ENCODE measurements at regions not wholly inside any gene's neighbourhood (a gene's known extent, or its start where the extent isn't known, plus 50 kb on each side); places are given as distances from the start of the nearest gene placed in this dataset.

DNA sequence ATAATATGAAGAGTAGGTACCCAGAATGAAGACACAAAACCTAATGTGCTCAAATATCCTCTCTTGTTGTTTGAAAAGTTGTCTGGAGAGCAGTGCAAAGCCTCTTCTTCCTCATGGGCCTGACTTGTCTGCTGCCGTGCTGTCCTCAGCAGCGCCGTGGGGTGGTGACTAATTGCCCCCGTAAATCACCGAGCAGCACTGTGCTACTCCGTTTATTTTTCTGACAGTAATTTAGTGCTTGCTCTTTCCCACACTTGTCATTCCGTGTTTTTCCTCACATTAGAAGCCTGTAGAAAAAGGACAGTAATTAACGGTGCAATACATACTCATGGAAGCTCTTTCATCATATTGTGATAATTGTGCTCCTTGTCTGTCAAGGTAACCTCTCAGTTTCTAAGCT is 114.8 kb upstream of the BARHL2 start:
- TF ChIP-seq TAF1 (IDR thresholded peaks at IDR 0.05; ENCODE audit: borderline replicate concordance, low read depth, low read length) (no peak), POLR2AphosphoS5 (IDR thresholded peaks at IDR 0.05; ENCODE audit: low read depth, low read length) (no peak)
